Chondrocyte (in vitro differentiated cells): ENCODE measurements at regions not wholly inside any gene's neighbourhood (a gene's known extent, or its start where the extent isn't known, plus 50 kb on each side); places are given as distances from the start of the nearest gene placed in this dataset.

ENCODE experiments used
- DNase-seq: peaks from one replicate; pipeline ENCODE4 v3.0.0; 2021; ENCODE audit warnings: mixed read lengths, low spot score
- H3K27ac Mint-ChIP-seq: one replicate; pipeline ENCODE4 v1.8.0; 2021; ENCODE audit warnings: mild to moderate bottlenecking, moderate library complexity, mixed read lengths; ENCODE audit not compliant: unreplicated experiment
- H3K27me3 Mint-ChIP-seq: 2 replicates; pipeline ENCODE4 v1.8.0; 2021; ENCODE audit warnings: low read depth, mixed read lengths
- H3K36me3 Mint-ChIP-seq: 2 replicates; pipeline ENCODE4 v1.8.0; 2021; ENCODE audit warnings: low read depth, mixed read lengths
- H3K4me1 Mint-ChIP-seq: 2 replicates; pipeline ENCODE4 v1.8.0; 2021; ENCODE audit warnings: low read depth, mild to moderate bottlenecking, mixed read lengths
- H3K4me3 Mint-ChIP-seq: one replicate; pipeline ENCODE4 v1.8.0; 2021; ENCODE audit warnings: mild to moderate bottlenecking, moderate library complexity, mixed read lengths; ENCODE audit not compliant: unreplicated experiment
- H3K9me3 Mint-ChIP-seq: 2 replicates; pipeline ENCODE4 v1.8.0; 2021; ENCODE audit warnings: low read depth, mixed read lengths
- TF ChIP-seq, protein P1 (sequence below): fragments of 200-600 bp; sonication (generic); IDR thresholded peaks from 2 replicates; pipeline ENCODE4 v1.5.0; 2021; ENCODE audit warnings: antibody characterized with exemption, mild to moderate bottlenecking, moderate library complexity

DNA sequence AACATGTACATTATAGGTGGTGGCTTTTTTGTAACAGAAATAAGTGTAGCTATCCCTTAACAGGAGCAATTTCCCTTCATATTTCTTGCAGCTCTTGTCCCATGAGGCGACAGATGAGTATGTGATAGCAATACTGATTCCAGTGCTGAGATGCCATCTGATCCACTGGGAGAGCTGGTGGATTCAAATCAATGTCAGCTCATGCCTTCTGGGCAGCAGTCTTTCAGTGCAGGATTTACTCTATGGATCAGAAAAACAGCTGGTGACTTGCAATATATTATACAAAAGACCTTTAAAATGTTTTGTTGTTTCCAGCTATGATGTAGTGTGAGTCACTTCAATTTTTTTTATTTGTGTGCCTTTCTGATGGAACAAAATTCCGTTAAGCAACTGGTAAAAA lies 259.9 kb upstream of the SASH1 start:
- Mint-ChIP-seq H3K36me3 (no peaks in the 10 kb centered on the region), H3K27me3 (no peaks in the 10 kb centered on the region), H3K27ac (no peak overlapping the region), H3K9me3 (peaks cover 12% of the 10 kb centered on the region), H3K4me1 (peaks cover 18% of the 10 kb centered on the region), H3K4me3 (no peak overlapping the region)
- TF ChIP-seq, protein P1, sequence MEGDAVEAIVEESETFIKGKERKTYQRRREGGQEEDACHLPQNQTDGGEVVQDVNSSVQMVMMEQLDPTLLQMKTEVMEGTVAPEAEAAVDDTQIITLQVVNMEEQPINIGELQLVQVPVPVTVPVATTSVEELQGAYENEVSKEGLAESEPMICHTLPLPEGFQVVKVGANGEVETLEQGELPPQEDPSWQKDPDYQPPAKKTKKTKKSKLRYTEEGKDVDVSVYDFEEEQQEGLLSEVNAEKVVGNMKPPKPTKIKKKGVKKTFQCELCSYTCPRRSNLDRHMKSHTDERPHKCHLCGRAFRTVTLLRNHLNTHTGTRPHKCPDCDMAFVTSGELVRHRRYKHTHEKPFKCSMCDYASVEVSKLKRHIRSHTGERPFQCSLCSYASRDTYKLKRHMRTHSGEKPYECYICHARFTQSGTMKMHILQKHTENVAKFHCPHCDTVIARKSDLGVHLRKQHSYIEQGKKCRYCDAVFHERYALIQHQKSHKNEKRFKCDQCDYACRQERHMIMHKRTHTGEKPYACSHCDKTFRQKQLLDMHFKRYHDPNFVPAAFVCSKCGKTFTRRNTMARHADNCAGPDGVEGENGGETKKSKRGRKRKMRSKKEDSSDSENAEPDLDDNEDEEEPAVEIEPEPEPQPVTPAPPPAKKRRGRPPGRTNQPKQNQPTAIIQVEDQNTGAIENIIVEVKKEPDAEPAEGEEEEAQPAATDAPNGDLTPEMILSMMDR: no peak
- DNase-seq: no peak

DNA sequence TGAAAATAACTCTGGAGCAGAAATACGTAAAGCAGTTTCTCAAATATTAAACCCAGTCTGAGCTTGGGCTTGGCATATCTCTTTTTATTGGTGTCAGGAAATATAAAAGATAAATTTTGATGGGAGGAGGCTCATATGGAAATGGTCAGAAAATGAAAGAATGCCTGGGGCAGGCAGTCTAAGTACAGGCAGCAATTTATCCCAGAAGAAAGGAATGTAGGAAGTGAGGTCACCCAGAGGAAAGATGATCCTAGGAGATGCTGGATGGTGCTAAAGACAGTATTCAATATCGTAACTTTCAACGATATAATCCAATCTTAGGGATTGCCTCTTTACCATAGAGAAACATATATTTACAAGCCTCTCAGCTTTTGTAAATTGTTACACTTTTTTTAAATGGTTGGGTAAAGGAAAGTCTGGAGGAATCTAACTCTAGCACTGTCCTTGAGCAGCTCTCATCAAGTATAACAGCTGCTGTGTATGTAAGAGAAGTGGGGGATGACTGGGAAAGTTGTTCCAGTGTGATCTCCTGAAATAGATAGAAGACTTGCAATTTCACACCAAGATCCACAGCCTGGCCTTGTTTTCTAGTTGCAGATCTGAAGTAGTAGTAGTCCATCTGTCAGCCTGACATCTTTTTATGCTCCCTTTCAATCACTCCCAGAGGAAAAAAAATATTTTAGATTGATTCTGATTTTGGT lies 256.9 kb upstream of the SASH1 start:
- no peaks in the 10 kb centered on the region for H3K27me3 Mint-ChIP-seq
- no peak overlapping the region for H3K27ac Mint-ChIP-seq
- H3K9me3 Mint-ChIP-seq: peaks cover 19% of the 10 kb centered on the region
- TF ChIP-seq, protein P1: no peak
- H3K4me3 Mint-ChIP-seq: no peak overlapping the region
- H3K36me3 Mint-ChIP-seq: peaks cover 2% of the 10 kb centered on the region
- no peak for DNase-seq
- peaks cover 18% of the 10 kb centered on the region for H3K4me1 Mint-ChIP-seq

DNA sequence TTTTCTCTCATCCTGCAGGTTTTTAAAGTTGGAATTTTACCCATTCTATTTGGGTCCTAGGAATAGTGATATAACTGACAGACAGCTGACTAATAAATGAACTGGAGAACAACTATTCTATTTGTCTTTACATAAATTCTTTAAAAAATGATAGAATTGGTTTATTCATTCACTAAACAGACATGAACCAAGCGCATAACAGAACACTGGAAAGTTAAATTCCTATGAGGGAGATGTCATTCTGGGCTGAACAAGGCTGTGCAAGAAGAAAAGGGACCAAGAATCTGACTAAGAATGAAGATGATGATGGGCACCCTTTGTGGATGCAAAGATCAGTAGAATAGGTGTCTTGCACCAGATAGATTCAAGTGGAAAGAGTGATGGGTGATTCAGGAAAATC lies 256.3 kb upstream of the SASH1 start:
- TF ChIP-seq, protein P1: no peak
- H3K27ac Mint-ChIP-seq: no peak overlapping the region
- no peak for DNase-seq
- peaks cover 8% of the 10 kb centered on the region for H3K36me3 Mint-ChIP-seq
- peaks cover 18% of the 10 kb centered on the region for H3K4me1 Mint-ChIP-seq
- H3K27me3 Mint-ChIP-seq: no peaks in the 10 kb centered on the region
- H3K4me3 Mint-ChIP-seq: no peak overlapping the region
- peaks cover 25% of the 10 kb centered on the region for H3K9me3 Mint-ChIP-seq

DNA sequence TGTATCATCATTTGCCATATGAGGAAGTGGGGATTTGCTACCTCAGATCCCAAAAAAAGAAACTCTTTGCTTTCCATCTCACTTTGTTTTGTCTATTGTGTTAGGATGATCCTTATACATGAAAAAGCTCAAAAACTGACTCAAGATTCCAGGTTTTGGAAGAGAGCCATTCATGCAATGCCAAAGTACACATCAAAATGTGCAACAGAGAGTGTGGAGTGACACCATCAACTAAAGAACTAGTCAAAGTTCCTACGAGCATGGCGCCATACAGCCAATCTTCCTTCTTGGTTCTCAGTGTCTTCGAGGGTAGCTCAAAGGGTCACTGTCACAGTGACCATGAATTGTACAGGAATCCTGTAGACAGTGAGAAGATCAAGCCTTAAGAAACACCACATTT lies 255.8 kb upstream of the SASH1 start:
- Mint-ChIP-seq H3K27me3 (no peaks in the 10 kb centered on the region), H3K4me1 (peaks cover 18% of the 10 kb centered on the region), H3K9me3 (peaks cover 27% of the 10 kb centered on the region), H3K27ac (no peak overlapping the region), H3K36me3 (peaks cover 8% of the 10 kb centered on the region), H3K4me3 (no peak overlapping the region)
- TF ChIP-seq, protein P1: no peak
- DNase-seq: no peak

DNA sequence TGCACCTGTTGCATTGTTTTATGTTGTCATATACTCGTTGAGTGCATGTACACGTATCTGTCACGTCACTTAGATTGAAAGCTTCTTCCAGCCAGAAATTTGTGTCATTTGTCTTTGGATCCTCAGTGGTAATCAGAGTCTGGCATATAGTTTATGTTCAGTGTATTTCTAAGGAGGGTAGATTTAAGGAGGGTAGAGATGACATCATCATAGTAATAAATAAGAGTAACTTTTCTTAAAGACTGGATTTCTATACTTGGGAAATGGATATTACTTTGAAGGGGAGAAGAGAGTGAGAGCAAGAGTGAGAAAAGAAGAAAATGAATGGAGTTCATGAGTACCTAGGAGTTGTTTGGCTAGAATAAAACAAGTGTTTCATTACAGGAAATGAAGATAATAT lies 255.0 kb upstream of the SASH1 start:
- H3K27ac Mint-ChIP-seq: no peak overlapping the region
- TF ChIP-seq, protein P1: no peak
- H3K9me3 Mint-ChIP-seq: peaks cover 32% of the 10 kb centered on the region
- no peak for DNase-seq
- H3K4me1 Mint-ChIP-seq: peaks cover 18% of the 10 kb centered on the region
- no peak overlapping the region for H3K4me3 Mint-ChIP-seq
- H3K36me3 Mint-ChIP-seq: peaks cover 10% of the 10 kb centered on the region
- H3K27me3 Mint-ChIP-seq: no peaks in the 10 kb centered on the region
